PC-9 (cell line): ENCODE measurements at regions not wholly inside any gene's neighbourhood (a gene's known extent, or its start where the extent isn't known, plus 50 kb on each side); places are given as distances from the start of the nearest gene placed in this dataset.

Source experiments
- BruUV-seq: library from RNA; stranded (reverse); fragments of 400-500 nt; replicated peaks from 2 replicates; lab custom pipeline; 2021; lab: Mats Ljungman, UMichigan
- CTCF ChIA-PET: fragments of 300-600 bp; sonication (Branson Sonifier 250); formaldehyde crosslinking; loops from one replicate; lab custom pipeline; 2022; ENCODE audit warnings: antibody characterized with exemption; lab: Charles Lee
- POLR2A ChIA-PET: fragments of 300-600 bp; sonication (Branson Sonifier 250); formaldehyde crosslinking; loops from one replicate; lab custom pipeline; 2022; ENCODE audit warnings: antibody characterized with exemption; ENCODE audit not compliant: unreplicated experiment; lab: Charles Lee
- DNase-seq, 2 experiments: peaks; one replicate each; pipeline versions ENCODE4 v3.0.0 to v3.0.0-alpha.2; 2015 to 2022; ENCODE audit warnings: mixed read lengths in 1 of 2
- H2AFZ ChIP-seq: fragments of 200-600 bp; sonication (generic); 2 replicates; pipeline ENCODE4 v1.8.1; 2017; ENCODE audit warnings: antibody characterized with exemption
- H3F3A ChIP-seq: fragments of 200-600 bp; sonication (generic); 2 replicates; pipeline ENCODE4 v1.8.1; 2017; ENCODE audit warnings: antibody characterized with exemption, mild to moderate bottlenecking, low read depth; ENCODE audit not compliant: insufficient read depth
- H3K27ac ChIP-seq: fragments of 200-600 bp; sonication (generic); 2 replicates; pipeline ENCODE4 v1.6.1; 2016; ENCODE audit warnings: mixed run types
- H3K27me3 ChIP-seq: fragments of 200-600 bp; sonication (generic); 2 replicates; pipeline ENCODE4 v1.6.1; 2016; ENCODE audit warnings: low read depth, mixed run types; ENCODE audit not compliant: insufficient read depth
- H3K36me3 ChIP-seq: fragments of 200-600 bp; sonication (generic); 2 replicates; pipeline ENCODE4 v1.6.1; 2016; ENCODE audit warnings: low read depth, mixed run types
- H3K4me1 ChIP-seq: fragments of 200-600 bp; sonication (generic); replicated peaks from 2 replicates; pipeline ENCODE4 v1.6.1; 2016; ENCODE audit warnings: mixed run types; ENCODE audit not compliant: insufficient read depth
- H3K4me2 ChIP-seq: fragments of 200-600 bp; sonication (generic); 2 replicates; pipeline ENCODE4 v1.6.1; 2017; ENCODE audit warnings: mixed run types
- H3K4me3 ChIP-seq: fragments of 200-600 bp; sonication (generic); 2 replicates; pipeline ENCODE4 v1.6.1; 2016; ENCODE audit warnings: mixed run types
- H3K79me2 ChIP-seq: fragments of 200-600 bp; sonication (generic); 2 replicates; pipeline ENCODE4 v1.6.1; 2017; ENCODE audit warnings: low read depth, mixed run types
- H3K9me2 ChIP-seq: fragments of 200-600 bp; sonication (generic); 2 replicates; pipeline ENCODE4 v1.8.1; 2017; ENCODE audit warnings: mild to moderate bottlenecking; ENCODE audit not compliant: insufficient read depth
- H3K9me3 ChIP-seq: fragments of 200-600 bp; sonication (generic); 2 replicates; pipeline ENCODE4 v1.8.1; 2016; ENCODE audit warnings: low read depth; ENCODE audit not compliant: insufficient read depth
- H4K20me1 ChIP-seq: fragments of 200-600 bp; sonication (generic); 2 replicates; pipeline ENCODE4 v1.8.1; 2017; ENCODE audit not compliant: insufficient read depth
- EZH2 ChIP-seq: fragments of 200-600 bp; sonication (generic); IDR thresholded peaks from 2 replicates; pipeline ENCODE4 v1.8.0; 2017; ENCODE audit warnings: antibody characterized with exemption, low read depth
- intact Hi-C: fragments of 100-400 bp; cut with micrococcal nuclease; formaldehyde crosslinking; loops from one replicate; pipeline ENCODE4 v1.10.0; 2022; ENCODE audit not compliant: unreplicated experiment
- TF ChIP-seq, protein P1 (sequence below): fragments of 200-600 bp; sonication (generic); conservative IDR thresholded peaks from 2 replicates; pipeline ENCODE4 v1.6.1; 2017; ENCODE audit warnings: mixed run types, antibody characterized with exemption, mild to moderate bottlenecking, moderate library complexity

DNA sequence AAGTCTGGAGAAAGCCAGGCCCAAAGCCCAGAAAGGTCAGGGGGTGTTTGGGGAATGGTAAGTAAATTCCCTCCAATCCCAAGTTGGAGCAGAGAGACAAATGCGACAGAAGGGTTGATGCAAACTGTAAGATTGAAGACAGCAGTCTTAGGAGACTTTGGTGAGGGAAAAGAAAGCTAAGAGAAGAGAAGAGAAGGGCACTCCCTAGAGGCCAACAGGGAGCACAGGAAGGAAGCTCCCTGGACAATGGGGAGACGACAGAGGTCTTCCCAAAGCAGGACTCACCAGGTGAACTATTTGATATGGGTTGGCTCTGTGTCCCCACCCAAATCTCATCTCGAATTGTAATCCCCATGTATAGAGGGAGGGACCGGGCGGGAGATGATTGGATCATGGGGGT, 151.5 kb downstream of the KIF20B start:
- Histone ChIP-seq H3K27ac (no peak overlapping the region), H3K79me2 (no peaks in the 10 kb centered on the region), H3K36me3 (no peaks in the 10 kb centered on the region), H3K4me2 (no peak overlapping the region), H3K27me3 (no peaks in the 10 kb centered on the region), H2AFZ (no peak overlapping the region), H3K4me3 (no peak overlapping the region), H3K4me1 (no peaks in the 10 kb centered on the region), H4K20me1 (no peaks in the 10 kb centered on the region), H3F3A (no peaks in the 10 kb centered on the region), H3K9me2 (no peaks in the 10 kb centered on the region), H3K9me3 (no peaks in the 10 kb centered on the region)
- ChIA-PET POLR2A (no interaction called here), CTCF (no interaction called here)
- DNase-seq: no peak
- no TSS peak for BruUV-seq
- intact Hi-C loops: no loop called here
- no peak for TF ChIP-seq EZH2
- TF ChIP-seq, protein P1, sequence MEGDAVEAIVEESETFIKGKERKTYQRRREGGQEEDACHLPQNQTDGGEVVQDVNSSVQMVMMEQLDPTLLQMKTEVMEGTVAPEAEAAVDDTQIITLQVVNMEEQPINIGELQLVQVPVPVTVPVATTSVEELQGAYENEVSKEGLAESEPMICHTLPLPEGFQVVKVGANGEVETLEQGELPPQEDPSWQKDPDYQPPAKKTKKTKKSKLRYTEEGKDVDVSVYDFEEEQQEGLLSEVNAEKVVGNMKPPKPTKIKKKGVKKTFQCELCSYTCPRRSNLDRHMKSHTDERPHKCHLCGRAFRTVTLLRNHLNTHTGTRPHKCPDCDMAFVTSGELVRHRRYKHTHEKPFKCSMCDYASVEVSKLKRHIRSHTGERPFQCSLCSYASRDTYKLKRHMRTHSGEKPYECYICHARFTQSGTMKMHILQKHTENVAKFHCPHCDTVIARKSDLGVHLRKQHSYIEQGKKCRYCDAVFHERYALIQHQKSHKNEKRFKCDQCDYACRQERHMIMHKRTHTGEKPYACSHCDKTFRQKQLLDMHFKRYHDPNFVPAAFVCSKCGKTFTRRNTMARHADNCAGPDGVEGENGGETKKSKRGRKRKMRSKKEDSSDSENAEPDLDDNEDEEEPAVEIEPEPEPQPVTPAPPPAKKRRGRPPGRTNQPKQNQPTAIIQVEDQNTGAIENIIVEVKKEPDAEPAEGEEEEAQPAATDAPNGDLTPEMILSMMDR: no peak

DNA sequence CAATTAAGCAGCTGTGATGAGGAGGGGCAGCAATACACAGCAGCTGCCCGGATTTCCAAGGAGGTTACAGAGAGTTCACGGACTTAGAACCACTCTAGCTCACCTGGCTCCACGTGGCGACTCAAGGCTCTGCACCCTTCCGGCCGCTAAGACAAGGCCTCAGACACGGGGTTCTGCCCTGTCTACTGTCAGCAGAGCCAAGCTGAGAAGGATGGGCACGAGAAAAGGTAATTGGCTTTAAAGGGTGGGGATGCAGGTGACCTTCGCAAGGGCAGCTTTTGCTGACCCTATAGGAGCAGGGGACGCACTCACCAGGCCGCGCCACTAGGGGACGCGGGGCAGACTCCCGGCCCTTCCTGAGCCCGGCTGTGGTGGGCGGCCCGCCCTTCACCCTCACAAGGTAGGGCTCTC, 152.4 kb downstream of the KIF20B start:
- ChIA-PET POLR2A (no interaction called here), CTCF (no interaction called here)
- H4K20me1 ChIP-seq: no peaks in the 10 kb centered on the region
- no peak overlapping the region for H3K4me2 ChIP-seq
- no peak overlapping the region for H3K4me3 ChIP-seq
- no peaks in the 10 kb centered on the region for H3K9me3 ChIP-seq
- TF ChIP-seq EZH2: no peak
- TF ChIP-seq, protein P1: no peak
- DNase-seq: no peak
- no peak overlapping the region for H2AFZ ChIP-seq
- no TSS peak for BruUV-seq
- H3K27ac ChIP-seq: no peak overlapping the region
- no peaks in the 10 kb centered on the region for H3F3A ChIP-seq
- H3K27me3 ChIP-seq: no peaks in the 10 kb centered on the region
- H3K9me2 ChIP-seq: no peaks in the 10 kb centered on the region
- intact Hi-C loops: no loop called here
- no peaks in the 10 kb centered on the region for H3K4me1 ChIP-seq
- no peaks in the 10 kb centered on the region for H3K36me3 ChIP-seq
- H3K79me2 ChIP-seq: no peaks in the 10 kb centered on the region

DNA sequence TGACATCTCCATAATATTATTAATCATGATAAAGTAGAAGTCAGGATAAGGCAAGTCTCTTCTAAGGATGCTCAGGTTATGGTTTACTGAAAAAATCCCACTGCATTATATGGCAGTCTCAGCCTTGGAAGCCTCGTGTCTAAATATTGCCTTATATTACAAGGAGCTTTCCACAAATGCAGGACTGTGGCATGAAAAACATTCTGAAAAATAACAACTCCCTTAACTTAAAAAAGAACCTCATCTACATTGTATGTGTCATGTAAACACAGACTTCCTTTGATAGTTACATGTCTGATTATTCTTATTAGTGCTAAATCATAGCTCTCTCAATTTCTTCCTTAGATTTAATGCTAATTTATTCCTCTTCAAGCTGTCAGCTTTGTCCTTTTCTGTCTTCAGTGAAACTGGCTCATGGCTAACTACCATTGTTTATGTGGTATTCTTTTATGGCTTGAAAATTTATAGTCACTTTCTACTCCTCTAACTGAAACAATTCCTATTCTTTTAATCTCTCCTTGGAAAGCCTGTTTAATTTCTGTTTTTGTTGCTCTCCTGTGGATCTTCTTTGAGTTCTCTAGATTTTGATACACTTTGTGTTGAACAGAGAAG, 156.1 kb downstream of the KIF20B start:
- H3K27me3 ChIP-seq: no peaks in the 10 kb centered on the region
- H3K9me2 ChIP-seq: no peaks in the 10 kb centered on the region
- no peak overlapping the region for H3K27ac ChIP-seq
- H3K79me2 ChIP-seq: no peaks in the 10 kb centered on the region
- H3K4me2 ChIP-seq: no peak overlapping the region
- ChIA-PET POLR2A (no interaction called here), CTCF (interaction anchor here (0.6 kb wide), 1 partner anchor 735 kb away, joined by 4 read pairs; no protein-coding TSS in a partner anchor)
- intact Hi-C loops: no loop called here
- H3K9me3 ChIP-seq: no peaks in the 10 kb centered on the region
- peaks cover 8% of the 10 kb centered on the region; the same call in 1 of the 2 replicates for H3K4me1 ChIP-seq
- no peak overlapping the region for H2AFZ ChIP-seq
- H3K4me3 ChIP-seq: no peak overlapping the region
- H4K20me1 ChIP-seq: no peaks in the 10 kb centered on the region
- H3K36me3 ChIP-seq: no peaks in the 10 kb centered on the region
- no peak for TF ChIP-seq EZH2
- TF ChIP-seq, protein P1: no peak
- DNase-seq: no peak
- no TSS peak for BruUV-seq
- H3F3A ChIP-seq: peaks cover 5% of the 10 kb centered on the region; the same call in 1 of the 2 replicates
